ENCODE measurements at regions not wholly inside any gene's neighbourhood (a gene's known extent, or its start where the extent isn't known, plus 50 kb on each side); places are given as distances from the start of the nearest gene placed in this dataset.

DNA sequence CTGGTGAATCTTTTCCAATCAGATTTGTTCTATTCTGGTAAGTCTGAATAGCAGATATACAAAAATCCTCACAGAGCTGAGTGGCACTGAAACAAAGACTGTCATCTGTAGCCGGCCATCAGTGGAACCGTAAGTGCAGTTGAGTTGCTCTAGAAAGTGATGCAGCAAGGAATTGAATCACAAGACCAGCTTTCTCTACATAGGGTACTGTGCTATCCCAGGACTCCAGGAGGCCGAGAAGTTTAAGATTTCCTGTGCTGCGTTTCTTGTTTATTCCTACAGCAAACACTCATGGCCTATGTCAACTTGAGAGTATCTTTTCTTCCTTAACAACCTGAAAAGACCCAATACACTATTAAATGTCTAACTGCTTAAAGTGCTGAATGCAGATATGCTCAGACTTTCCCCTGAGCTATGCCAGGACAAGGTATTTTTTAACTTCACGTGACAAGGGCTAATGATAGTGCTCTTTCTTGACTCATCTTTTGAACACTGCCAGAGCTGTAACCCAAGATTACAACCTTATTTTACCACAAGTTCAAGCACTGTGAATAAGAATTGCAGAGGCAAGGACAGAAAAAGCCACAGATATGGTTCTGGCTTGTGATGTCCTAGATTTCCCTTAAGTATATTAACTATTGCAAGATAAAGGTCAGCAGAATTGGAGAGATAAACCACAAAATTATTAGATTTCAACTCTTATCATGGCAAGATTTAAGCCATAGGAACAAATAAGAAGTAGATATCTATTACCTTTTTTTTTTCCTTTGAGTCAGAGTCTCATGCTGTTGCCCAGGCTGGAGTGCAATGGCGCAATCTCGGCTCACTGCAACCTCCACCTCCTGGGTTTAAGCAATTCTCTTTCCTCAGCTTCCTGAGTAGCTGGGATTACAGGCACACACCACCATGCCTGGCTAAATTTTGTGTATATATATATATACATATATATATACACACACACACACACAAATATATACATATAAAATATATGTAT, 71.6 kb downstream of the GJA1 start:
- Histone ChIP-seq H3K36me3 (no peaks in the 10 kb centered on the region), H3K9me3 (no peaks in the 10 kb centered on the region), H3K4me3 (no peak overlapping the region), H3K27me3 (no peaks in the 10 kb centered on the region), H3K27ac (no peak overlapping the region), H3K4me1 (peaks cover 0 to 6% (median 2%) of the 10 kb centered on the region in 4 donors)
- TF ChIP-seq EP300 (IDR thresholded peaks at IDR 0.05) (no peak), POLR2A (IDR thresholded peaks at IDR 0.05) (no peak), CTCF (IDR thresholded peaks at IDR 0.05) (no peak), POLR2AphosphoS5 (IDR thresholded peaks at IDR 0.05) (no peak)
- DNase-seq: no peak
- intact Hi-C loops (cut with DNase I; ENCODE audit: low total_unique reads): no loop called here
- WGBS, 5 donors: 60 to 85% (median 65%) methylated on average over 7 of the region's 7 CpGs

GRCh38 chr6:121510568-121511177, 75.2 kb downstream of the GJA1 start:
- WGBS, 5 donors: 30 to 53% (median 34%) methylated on average over 8 of the region's 8 CpGs
- H3K4me3 ChIP-seq: no peak overlapping the region
- H3K36me3 ChIP-seq: no peaks in the 10 kb centered on the region
- intact Hi-C loops (cut with DNase I; ENCODE audit: low total_unique reads): no loop called here
- H3K27me3 ChIP-seq: no peaks in the 10 kb centered on the region
- H3K27ac ChIP-seq: no peak overlapping the region
- peak in 1 of 2 donors; percentile 14 for DNase-seq
- no peak for TF ChIP-seq POLR2AphosphoS5 (IDR thresholded peaks at IDR 0.05)
- TF ChIP-seq EP300 (IDR thresholded peaks at IDR 0.05): no peak
- no peak for TF ChIP-seq POLR2A (IDR thresholded peaks at IDR 0.05)
- TF ChIP-seq CTCF (IDR thresholded peaks at IDR 0.05): no peak
- no peaks in the 10 kb centered on the region for H3K4me1 ChIP-seq
- H3K9me3 ChIP-seq: no peaks in the 10 kb centered on the region

DNA sequence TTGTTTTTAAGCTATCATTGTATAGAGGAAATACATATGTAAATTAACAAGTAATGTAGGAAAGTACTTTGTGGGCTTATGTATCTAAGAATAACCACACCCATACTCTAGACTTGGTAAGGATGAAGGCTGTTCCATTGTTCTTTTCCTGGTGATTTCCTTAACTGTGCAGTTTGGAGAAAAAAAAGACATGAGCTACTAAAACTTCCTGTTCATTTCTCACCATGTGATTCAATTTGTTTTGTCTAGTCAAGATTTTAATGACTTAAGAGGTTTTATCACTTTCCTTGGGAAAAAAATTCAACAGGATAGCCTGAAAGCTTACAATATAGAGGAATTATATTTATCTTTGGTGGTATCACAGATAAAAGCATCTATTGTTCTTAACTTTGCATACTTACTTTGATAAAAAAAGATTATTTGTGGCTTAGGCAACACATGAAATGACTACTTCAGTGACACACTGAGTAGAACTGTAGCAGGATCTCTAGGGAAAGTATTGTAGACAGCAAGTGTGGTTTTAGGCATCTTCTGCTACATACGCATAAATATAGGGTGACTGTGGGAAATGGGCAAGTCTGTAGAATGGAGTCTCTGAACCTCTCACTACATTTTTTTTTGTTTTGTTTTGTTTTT, 80.3 kb downstream of the GJA1 start:
- intact Hi-C loops (cut with DNase I; ENCODE audit: low total_unique reads): no loop called here
- no peak for DNase-seq
- no peak for TF ChIP-seq EP300 (IDR thresholded peaks at IDR 0.05)
- TF ChIP-seq CTCF (IDR thresholded peaks at IDR 0.05): no peak
- TF ChIP-seq POLR2A (IDR thresholded peaks at IDR 0.05): no peak
- TF ChIP-seq POLR2AphosphoS5 (IDR thresholded peaks at IDR 0.05): no peak
- 92 to 96% (median 96%) methylated on average over 1 of the region's 1 CpG for WGBS, 5 donors
- H3K36me3 ChIP-seq: no peaks in the 10 kb centered on the region
- no peaks in the 10 kb centered on the region for H3K9me3 ChIP-seq
- no peaks in the 10 kb centered on the region for H3K27me3 ChIP-seq
- H3K4me3 ChIP-seq: no peak overlapping the region
- H3K4me1 ChIP-seq: peaks cover 0 to 5% (median 0%) of the 10 kb centered on the region in 4 donors
- H3K27ac ChIP-seq: no peak overlapping the region

GRCh38 chr6:121516331-121516730, 80.9 kb downstream of the GJA1 start:
- Histone ChIP-seq H3K4me1 (peaks cover 0 to 9% (median 0%) of the 10 kb centered on the region in 4 donors), H3K9me3 (no peaks in the 10 kb centered on the region), H3K36me3 (no peaks in the 10 kb centered on the region), H3K4me3 (no peak overlapping the region), H3K27ac (no peak overlapping the region), H3K27me3 (no peaks in the 10 kb centered on the region)
- TF ChIP-seq POLR2A (IDR thresholded peaks at IDR 0.05) (no peak), POLR2AphosphoS5 (IDR thresholded peaks at IDR 0.05) (no peak), CTCF (IDR thresholded peaks at IDR 0.05) (no peak), EP300 (IDR thresholded peaks at IDR 0.05) (no peak)
- DNase-seq: no peak
- intact Hi-C loops (cut with DNase I; ENCODE audit: low total_unique reads): no loop called here
- WGBS, 5 donors: 89 to 93% (median 90%) methylated on average over 6 of the region's 6 CpGs

Measured in stomach (tissue), 8 donors.